IPS-18c (cell line): ENCODE measurements at regions not wholly inside any gene's neighbourhood (a gene's known extent, or its start where the extent isn't known, plus 50 kb on each side); places are given as distances from the start of the nearest gene placed in this dataset.

Experiments used
- H3K4me3 ChIP-seq: 2 replicates; pipeline ENCODE4 v1.7.0; 2013; ENCODE audit warnings: low read depth, mild to moderate bottlenecking, low read length, moderate library complexity; ENCODE audit not compliant: insufficient read depth
- H3K9me3 ChIP-seq: one replicate; pipeline ENCODE4 v1.6.1; 2013; ENCODE audit warnings: mild to moderate bottlenecking, low read length, moderate library complexity; ENCODE audit not compliant: control insufficient read depth, insufficient read depth

DNA sequence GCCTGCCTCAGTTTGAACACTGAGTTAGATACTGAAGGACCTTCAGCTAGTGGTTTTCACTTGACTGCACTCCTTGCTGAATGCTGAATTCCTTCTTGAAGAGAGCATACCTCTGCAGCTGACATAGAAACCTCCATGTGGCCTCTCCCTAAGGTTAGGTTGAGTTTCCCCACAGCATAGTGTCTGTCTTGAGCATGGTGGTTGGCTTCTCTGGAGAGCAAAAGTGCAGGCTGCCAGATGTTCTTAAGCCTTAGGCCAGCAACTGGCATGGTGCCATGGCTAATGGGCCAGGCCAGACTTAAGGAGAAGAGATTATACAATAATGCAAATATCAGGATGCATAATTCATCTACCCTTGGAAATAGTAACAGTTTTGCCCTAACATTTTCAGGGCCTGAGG, 545.6 kb upstream of the ZNF385D start:
- no peak overlapping the region for H3K4me3 ChIP-seq
- H3K9me3 ChIP-seq = no peaks in the 10 kb centered on the region

DNA sequence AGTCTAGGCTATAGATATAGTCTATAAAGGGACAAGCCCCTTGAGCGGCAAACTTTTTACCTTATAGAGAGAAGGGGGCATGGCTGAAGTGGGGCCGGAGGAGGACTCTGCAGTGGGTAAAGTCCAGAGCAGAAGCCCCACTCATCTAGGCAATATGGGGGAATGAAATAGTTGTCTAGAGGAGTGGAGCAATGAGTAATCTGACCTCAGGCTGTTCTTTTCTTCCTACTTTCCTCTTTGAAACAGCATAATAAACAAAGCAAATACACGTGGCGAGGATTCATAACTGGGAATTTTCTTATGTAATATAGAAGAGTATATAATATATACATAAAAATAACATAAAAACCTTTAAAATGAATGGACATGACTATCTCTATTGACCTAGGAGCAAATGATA, 546.4 kb upstream of the ZNF385D start:
- H3K9me3 ChIP-seq = no peaks in the 10 kb centered on the region
- no peak overlapping the region for H3K4me3 ChIP-seq

DNA sequence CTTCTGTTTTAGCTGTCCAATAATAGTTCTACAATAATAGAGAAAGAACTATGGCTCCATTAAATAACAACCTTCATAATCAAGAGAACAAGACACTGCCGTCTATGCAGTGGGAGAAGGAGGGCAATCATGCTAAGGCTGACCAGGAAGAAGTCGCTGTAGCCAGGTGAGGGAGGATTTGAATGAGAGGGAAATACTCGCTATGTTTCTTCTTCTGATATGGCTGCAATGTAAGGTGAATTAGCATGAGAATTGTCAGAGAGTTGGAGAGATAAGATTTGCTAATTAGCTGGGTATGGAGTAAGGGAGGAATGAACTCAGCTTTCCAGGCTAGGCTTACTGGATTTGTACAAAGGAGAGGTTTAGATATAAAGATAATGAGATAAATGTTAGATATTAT, 555.4 kb upstream of the ZNF385D start:
- Histone ChIP-seq H3K4me3 (no peak overlapping the region), H3K9me3 (no peaks in the 10 kb centered on the region)

DNA sequence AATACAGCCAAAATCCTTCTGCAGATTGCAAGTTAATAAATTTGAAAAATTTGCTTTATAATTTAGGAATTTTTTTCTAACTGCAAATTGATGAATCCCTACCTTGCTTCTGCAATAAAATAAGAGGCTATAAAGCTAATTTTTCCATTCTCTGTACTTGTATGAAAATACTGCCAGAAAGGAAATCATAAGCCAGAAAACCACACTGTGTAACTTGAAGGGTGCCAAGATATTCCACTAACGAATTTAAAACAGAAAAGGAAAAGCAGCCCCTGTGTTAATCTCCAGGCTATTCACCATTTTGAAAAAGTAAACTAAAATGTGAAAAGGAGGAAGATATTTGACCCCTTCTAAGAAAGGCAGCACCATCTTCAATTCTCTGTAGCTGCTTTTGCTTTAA, 557.9 kb upstream of the ZNF385D start:
- H3K9me3 ChIP-seq = no peaks in the 10 kb centered on the region
- H3K4me3 ChIP-seq = no peak overlapping the region

DNA sequence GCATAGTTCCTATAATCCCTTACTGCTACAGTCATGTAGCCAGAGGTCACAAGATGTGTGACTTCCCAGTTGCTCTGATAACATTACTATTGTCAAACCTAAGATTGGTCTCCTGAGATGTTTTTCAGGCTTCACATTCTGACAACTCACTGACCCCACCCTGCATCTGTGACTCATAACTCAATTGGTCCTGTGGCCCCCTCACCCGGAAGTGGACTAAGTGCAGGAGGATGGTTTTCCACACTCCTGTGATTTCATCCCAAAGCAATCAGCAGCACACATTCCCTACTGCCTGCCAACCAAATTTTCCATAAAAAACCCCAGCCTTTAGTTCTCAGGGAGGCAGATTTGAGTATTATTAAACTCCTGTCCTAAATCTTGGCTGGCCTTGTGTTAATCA, 564.9 kb upstream of the ZNF385D start:
- no peak overlapping the region for H3K4me3 ChIP-seq
- H3K9me3 ChIP-seq = no peaks in the 10 kb centered on the region

DNA sequence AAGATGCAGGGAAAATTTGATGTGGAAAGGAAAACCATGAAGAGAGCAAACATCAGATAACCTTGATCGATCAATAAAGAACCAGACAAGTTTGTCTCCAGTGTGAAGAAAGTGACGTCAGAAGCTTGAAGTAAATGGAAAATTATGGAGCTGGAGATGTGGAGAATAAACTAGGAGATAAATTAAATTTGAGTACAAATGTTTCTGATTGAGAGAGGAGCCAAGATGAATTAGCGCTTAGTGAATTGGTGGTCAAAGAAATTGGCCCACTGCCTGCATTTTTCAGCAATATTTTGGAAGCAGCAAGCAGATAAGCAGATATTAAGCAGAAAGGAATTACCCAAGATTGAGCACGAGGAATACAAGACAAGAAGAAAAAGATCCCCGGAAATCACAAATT, 567.3 kb upstream of the ZNF385D start:
- no peaks in the 10 kb centered on the region for H3K9me3 ChIP-seq
- H3K4me3 ChIP-seq = no peak overlapping the region

DNA sequence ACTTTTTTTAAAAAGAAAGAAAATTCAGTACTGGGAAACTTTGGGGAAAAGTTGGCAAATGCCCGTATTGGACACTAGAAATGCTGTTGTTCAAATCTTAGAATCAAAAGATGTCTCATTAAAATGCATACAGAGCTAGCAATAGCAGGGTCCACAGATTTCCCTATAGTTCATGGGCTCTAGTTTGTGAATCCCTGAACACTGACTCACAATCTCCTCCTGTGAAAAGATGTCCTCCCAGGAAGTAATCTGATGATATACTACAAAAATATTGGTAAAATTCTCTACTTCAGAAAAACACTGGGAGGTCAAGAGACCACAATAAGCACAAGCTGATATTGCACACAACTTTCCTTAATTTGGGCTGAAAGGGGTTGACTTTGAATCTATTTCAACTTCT, 568.4 kb upstream of the ZNF385D start:
- Histone ChIP-seq H3K9me3 (no peaks in the 10 kb centered on the region), H3K4me3 (no peak overlapping the region)

DNA sequence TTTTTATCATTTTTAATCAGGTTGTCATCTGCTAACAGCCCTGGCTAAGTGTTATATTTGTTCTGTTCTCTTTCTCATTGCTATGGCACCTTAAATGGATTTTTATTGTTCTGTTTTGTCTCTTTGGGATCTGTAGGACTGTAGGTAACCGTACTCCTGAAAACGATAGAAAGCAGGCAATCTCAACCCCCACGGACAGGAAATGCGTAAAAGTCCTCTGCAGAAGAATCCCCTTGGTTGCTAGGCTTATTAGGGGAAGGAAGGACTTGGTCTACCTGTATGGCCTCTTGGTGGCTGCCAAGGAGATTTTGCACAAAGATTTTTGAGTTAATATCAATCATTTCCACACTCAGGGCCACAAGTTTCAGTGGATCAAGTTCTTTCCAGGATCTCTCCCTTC, 571.9 kb upstream of the ZNF385D start:
- no peak overlapping the region for H3K4me3 ChIP-seq

DNA sequence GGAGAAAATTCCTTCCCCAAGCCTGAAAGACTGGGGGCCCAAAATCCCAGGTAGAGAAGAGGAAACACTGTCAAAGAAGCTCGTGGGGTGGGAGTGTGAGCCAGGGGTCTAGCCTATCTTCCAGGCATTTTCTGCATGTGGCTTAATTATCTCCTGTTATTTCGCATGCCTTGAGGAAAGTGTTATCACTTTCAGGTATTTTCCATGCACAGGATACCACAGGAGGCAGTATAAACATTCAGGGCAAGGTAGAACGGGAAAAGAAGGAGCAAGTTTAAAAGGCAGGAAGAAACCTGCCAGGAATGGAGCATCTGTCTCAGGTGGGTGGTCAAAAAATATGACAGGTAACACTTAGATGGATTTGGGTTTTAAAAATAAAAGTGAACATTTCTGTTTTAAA, 575.3 kb upstream of the ZNF385D start:
- Histone ChIP-seq H3K4me3 (no peak overlapping the region), H3K9me3 (no peaks in the 10 kb centered on the region)

More for the DNA sequence above, 571.9 kb upstream of the ZNF385D start:
- no peaks in the 10 kb centered on the region for H3K9me3 ChIP-seq

DNA sequence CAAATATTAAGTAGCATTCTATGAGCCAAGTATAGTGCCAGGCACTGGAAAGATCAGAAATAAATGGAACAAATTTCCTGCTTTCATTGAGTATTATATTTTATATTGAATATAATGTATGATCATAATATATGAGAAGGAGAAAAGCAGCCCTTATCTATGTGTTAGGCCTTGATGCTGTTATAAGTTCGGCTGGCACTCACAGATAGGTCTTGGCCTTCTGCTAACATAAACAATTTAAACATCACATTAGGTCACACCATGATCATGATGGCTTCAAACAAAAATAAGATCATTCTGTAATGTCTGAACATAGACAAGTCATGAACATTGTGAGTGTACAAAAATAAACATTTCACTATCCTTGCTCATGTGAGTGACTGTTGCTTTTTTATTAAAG, 584.0 kb upstream of the ZNF385D start:
- Histone ChIP-seq H3K9me3 (no peaks in the 10 kb centered on the region), H3K4me3 (no peak overlapping the region)

DNA sequence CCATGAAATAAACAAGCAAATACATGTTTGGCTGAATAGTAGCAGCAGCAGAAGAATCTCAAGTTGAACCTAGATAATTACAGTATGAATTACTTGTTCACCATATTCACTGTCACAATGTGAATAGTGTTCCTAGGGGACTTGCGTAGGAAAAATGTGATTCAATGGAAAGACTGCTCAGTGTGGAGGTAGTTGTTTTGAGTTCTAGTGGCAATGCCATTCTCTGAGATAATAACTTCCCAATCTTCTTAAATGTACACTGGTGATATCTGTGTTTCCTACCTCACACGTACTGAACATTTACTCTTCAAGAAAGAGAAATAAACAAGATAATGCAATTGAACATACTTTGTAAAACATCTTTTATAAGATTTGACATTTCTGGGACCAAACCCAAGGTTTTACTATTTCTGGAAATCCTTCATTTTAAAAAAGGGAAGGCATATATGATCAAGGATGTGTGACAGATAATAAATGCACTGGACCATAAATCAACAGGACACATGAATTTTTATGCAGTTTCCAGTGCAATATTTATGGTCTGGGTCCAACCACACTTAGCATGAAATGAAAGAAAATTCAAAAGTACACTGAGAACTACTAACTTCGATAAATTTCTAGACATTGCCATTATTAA, 598.3 kb upstream of the ZNF385D start:
- no peaks in the 10 kb centered on the region for H3K9me3 ChIP-seq
- no peak overlapping the region for H3K4me3 ChIP-seq

DNA sequence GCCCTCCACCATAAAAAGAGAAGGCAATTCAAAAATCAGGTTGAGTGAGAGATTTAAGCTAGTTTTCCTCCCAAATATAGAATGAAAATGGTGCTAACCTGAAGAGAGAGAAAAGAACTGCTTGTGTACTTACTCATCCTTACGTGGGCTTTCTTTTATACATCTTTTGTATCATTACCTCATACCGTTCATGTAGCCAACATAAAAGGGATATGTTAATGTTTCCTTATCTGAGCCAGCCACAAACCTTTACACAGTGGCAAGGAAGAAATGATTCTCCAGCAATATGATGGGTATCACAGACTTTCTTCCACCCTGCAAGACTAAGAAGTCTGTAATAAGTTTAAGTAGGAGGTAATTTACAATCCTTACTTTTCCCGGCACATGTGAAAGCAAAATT, 600.8 kb upstream of the ZNF385D start:
- no peak overlapping the region for H3K4me3 ChIP-seq
- H3K9me3 ChIP-seq = no peaks in the 10 kb centered on the region

DNA sequence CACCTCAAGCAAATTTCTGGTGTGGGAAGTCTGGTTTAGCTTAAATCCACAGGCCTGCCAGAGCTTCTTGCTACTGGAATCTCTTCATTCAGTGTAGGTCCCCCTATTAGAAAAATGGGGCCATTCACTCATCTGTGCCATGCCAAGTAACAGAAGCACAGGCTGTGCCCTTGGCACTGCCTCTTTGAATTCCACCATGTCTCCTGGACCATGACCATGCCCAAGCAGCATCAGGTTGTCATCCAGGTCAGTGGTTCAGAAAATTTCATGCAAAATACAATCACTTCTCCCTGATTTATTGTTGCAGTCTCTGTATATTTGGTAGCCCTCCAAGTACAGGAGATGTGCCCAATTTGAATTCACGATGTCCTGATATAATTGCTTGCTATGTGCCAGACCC, 602.1 kb upstream of the ZNF385D start:
- Histone ChIP-seq H3K4me3 (no peak overlapping the region), H3K9me3 (no peaks in the 10 kb centered on the region)

DNA sequence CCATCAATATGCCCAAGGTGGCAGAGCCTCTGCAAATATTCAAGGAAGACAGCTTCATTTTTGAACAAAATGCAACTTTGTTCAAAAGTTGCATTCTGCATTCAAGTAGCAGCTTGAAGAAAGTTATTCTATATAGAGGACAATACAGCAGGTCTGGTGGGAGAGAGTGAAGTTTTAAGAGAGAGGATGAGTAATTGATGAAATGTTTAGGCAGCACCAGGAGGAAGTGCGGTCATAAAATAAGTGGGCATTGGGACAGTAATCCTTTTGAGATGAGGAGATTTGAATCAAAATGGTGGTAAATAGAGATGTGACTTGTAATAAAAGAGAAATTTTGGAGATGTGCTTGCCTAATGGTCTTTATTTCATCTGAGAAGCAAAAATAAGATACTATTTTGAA, 607.3 kb upstream of the ZNF385D start:
- H3K9me3 ChIP-seq = no peaks in the 10 kb centered on the region
- H3K4me3 ChIP-seq = no peak overlapping the region

DNA sequence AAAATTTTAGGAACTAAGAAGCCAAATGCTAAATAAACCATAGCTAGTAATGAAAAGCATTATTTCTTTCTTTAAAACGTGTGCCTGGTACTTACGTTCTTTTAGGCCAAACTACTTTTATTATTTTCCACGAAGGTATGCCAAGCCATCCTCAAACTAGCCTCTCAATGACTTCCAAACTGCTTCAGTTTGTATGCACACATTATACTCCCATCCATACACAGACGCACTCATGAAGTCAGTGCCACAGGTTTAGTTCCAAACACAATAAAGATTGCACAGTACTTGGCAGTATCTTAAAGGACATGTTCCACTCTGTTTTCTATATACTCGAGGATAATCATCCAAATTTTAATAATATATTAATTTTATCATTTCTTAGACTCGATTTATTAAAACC, 609.2 kb upstream of the ZNF385D start:
- Histone ChIP-seq H3K9me3 (no peaks in the 10 kb centered on the region), H3K4me3 (no peak overlapping the region)

DNA sequence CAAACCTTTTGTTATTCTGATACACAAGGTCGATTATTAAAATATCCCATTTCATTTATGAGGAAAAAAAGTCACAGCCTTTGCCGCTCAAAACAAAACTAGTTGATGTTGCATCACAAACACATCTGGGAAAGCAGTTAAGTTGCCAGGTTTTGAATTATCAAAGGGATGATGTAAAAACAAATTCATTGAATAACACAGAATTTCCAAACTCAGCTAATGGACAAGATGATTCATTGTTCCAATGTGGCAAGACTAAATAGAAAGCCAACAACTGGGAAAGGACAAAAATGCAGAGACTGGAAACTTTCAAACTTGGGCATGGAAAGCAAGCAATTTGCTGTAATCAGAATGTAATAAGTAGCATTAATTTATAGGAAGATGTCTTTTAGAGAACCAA, 610.0 kb upstream of the ZNF385D start:
- H3K9me3 ChIP-seq = no peaks in the 10 kb centered on the region
- H3K4me3 ChIP-seq = no peak overlapping the region

DNA sequence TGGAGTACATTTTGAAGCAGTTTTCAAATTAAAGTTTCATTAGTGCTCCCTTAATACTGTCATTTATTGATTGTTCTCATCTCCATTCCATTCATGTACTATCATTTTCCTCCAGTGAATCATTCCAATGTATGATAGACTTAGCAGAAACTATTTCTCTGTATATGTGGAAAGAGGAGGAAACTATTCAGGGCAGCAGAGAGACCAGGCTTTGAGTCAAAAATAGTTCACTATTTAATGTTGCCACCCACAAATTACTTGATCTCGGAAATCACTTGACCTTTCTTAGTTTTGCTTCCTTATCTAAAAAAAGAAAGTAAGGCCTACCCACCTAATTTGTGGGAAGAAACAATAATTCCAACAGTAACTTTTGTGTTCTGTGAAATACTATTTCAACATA, 610.5 kb upstream of the ZNF385D start:
- H3K9me3 ChIP-seq = no peaks in the 10 kb centered on the region
- no peak overlapping the region for H3K4me3 ChIP-seq

DNA sequence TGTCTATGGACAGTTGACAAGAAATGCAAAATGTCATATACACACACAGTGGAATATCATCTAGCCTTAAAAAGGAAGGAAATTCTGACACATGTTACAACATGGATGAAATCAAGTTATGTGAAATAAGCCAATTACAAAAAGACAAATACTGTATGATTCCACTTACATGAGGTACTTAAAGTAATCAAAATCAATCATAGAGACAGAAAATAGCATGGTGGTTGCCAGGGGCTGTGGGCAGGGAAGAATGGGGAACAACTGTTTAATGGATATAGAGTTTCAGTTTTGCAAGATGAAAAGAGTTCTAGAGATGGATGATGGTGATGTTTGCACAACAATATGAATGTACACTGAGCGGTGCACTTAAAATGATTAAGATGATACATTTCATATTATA, 613.8 kb upstream of the ZNF385D start:
- no peak overlapping the region for H3K4me3 ChIP-seq
- H3K9me3 ChIP-seq = no peaks in the 10 kb centered on the region

DNA sequence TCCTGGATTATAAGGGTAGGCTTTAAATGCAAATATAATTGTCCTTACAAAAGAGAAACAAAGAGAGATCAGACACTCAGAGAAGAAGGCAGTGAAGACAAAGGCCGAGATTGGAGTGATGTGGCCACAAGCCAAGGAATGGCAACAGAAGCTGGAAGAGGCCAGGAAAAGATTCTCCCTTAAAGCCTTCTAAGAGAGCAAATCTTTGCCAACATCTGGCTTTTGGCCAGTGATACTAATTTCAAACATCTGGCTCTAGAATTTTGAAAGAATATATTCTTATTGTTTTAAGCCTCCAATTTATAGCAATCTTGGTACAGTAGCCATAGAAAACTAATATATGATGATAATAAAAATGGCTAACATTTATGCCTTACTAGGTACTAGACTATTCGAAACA, 615.8 kb upstream of the ZNF385D start:
- Histone ChIP-seq H3K9me3 (no peaks in the 10 kb centered on the region), H3K4me3 (no peak overlapping the region)
